LHCN-M2 (cell line): ENCODE measurements at regions not wholly inside any gene's neighbourhood (a gene's known extent, or its start where the extent isn't known, plus 50 kb on each side); places are given as distances from the start of the nearest gene placed in this dataset.

Source experiments
- DNase-seq: peaks from one replicate; pipeline ENCODE4 v3.0.0-alpha.2; 2012; ENCODE audit warnings: low read depth

DNA sequence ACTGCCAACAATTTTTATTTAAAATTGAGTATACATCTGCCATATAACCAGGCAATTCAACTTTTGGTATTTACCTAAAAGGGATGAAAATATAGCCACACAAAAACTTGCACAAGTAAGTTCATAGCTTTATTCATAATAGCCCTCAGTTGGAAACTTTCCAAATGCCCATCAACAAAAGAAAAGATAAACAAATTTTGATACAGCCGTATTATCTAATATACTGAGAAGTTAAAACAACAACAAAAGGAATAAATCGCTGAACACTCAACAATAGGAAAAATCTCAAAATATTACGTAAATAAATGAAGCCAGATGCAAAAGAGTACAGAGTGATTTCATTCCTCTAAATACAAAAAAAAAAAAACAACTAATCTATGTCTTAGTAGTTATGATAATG is 399.2 kb upstream of the SEMA3D start:
- no peak for DNase-seq

GRCh38 chr7:85583131-85583953 is 396.5 kb upstream of the SEMA3D start:
- no peak for DNase-seq

- DNase-seq = no peak
Measured at GRCh38 chr7:85573844-85574243, 387.0 kb upstream of the SEMA3D start.

GRCh38 chr7:85573346-85573745 is 386.5 kb upstream of the SEMA3D start:
- no peak for DNase-seq

GRCh38 chr7:85570898-85571297 is 384.0 kb upstream of the SEMA3D start:
- DNase-seq = no peak

- DNase-seq = no peak
Measured at GRCh38 chr7:85567983-85568382, 381.1 kb upstream of the SEMA3D start.

DNA sequence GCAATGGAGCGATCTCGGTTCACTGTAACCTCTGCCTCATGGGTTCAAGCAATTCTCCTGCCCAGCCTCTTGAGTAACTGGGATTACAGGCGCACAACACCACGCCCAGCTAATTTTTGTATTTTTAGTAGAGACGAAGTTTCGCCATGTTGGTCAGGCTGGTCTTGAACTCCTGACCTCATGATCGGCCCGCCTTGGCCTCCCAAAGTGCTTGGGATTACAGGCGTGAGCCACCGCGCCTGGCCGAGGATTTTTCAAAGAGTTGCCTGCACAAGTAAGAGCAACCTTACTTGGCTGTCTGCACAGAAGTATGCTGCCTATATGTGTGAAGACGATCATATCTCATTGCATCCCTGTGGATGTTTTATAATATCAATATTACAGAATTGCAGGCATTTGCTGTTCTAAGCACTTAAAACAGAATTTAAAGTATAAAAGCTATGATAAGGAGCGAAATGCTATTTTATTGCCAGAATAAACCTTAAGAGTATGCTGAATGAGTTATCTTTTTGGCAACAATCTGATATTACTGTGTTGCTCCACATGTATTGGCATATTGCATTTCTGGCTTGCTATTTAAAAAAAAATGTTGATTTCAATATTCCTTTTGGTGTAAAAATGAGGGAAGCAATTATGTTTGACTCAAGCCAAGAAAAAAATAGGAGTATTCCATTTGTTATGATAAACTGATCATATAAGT is 379.4 kb upstream of the SEMA3D start:
- DNase-seq = no peak

GRCh38 chr7:85565276-85565675 is 378.4 kb upstream of the SEMA3D start:
- DNase-seq = no peak

DNA sequence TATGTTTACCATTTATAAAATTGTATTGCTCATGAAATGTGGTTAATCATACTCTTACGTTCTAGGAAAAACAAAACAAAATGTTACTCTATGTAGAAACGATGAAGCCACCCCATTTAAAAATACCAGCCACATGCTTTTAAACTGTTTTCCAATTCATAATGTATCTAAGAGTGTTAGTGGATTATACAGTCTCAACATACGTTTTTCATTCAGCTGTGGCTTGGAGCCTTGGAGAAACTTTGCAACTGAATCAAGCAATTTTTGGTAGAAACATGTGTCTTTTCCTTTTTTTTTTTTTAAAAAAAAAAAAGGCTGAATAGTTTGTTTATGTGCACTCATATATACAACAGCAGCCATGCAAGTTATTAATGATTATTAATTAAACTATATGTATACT is 378.0 kb upstream of the SEMA3D start:
- DNase-seq = no peak

DNA sequence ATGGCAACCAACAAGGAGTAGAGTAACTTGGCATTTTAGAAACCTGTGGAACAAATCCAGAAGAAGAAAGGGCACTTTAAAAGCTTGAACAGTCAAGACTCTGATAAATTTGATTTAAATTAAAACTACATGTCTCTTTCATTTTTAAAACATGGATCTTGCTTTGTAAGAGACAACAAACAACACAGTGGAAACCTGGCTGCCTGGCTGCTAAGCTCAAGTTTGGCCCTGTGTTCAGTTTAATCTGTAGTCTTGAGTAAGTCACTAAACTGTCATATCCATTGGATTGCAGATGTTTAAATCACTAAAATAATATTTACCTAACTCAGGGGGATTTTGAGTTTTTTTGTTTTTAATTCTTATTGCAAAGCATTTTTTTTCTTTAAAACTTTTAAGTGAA is 374.9 kb upstream of the SEMA3D start:
- DNase-seq = no peak

GRCh38 chr7:85554236-85555178 is 367.7 kb upstream of the SEMA3D start:
- DNase-seq = peak; percentile 51

DNA sequence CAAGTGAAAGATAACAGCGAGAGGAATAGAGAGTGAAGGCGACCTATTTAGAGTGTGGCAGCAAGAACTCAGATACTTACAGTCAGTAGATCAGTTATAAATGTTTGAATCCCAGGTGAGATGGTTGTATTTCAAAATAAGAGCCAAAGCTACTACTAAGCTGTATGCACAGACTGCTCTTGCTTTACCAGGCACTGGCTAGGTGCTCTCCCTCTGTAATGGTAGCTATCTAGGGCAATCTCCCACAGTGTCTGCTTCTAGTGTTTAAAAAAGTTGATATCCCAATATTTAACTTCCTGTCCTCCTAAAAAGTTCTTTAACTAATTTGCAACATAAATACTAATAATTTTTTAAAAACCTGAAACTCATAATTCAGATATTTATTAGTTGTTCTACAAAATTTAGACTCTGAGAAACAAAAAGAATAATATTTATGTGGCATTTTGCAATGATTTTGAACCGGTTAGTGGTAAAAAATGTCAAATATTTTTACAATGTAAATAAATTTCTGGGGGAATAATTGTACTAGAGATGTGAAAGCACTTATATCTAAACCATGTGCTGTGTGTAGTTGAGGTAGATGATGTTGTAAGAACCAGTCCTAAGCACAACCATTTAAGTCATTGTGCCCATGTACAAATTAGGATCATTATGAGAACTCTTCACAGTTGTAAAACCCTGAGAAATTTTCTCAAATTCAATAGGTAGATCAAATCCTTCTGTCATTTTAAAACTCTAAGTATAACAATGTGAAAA is 349.3 kb upstream of the SEMA3D start:
- DNase-seq = no peak

DNA sequence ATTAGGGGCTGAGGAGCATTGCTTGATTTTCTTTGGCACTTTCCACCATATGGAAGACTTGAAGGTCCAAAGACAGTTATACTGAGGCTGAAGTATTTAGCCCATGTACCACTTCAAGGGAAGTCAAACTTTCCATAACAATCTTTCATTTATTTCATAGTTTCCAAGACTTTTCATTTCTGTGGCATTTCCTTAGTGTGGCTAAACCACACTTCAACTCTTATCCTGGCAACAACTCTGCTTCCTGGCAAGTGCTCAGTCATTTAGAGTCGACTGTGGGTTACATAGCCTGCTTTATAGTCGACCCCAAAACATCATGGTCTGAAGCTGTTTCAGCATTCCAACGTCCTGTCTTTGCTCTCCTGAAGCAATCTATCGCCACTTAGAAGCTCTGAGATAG is 343.0 kb upstream of the SEMA3D start:
- no peak for DNase-seq

GRCh38 chr7:85529201-85529600 is 342.3 kb upstream of the SEMA3D start:
- DNase-seq = no peak

- DNase-seq = no peak
Measured at GRCh38 chr7:85528581-85528980, 341.7 kb upstream of the SEMA3D start.

- no peak for DNase-seq
Measured at GRCh38 chr7:85525676-85526075, 338.8 kb upstream of the SEMA3D start.

DNA sequence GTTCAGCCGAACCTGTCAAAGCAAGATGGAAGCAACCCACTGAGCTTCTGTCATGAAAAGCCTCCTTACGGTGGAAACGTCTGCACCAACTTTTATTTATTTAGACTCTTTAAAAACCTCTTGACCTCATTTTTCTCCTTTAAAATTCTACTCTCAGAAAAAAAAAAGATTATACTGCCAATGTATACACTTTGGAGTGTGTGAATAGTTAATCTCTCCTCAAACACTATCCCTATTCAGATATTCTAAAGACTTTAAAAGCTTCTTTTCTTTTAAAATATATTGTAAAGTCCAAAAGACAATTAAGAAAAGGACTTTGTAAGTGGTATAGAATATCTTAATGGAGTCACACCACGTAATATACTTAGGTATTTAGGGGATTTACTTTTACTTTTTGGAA is 335.2 kb upstream of the SEMA3D start:
- DNase-seq = no peak

DNA sequence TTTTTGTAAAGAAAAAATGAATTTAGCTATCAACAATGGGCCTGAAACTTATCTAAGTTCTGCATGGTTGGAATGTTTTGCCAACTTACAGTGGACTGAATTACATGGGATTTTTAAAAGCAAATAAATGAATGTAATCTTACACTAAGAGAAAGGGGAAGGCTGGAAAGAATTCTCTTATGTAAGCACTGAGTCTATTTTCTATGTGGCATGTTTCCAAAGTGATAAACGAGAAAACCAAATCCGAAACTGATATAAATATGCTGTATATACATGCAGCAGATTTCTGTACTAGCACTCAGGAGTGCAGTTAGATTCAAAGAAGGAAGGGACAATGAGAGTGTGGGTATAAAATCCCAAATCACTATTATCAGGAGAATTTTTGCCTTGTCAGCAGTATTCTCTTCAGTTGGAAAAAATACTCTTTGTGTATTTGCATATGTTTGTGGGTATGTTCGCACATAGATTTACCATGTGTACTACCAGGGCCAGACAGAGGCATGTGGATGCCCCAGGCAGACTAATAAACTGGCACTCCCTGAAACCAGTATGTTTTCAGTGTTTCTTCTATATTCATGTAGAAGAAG is 334.3 kb upstream of the SEMA3D start:
- no peak for DNase-seq

DNA sequence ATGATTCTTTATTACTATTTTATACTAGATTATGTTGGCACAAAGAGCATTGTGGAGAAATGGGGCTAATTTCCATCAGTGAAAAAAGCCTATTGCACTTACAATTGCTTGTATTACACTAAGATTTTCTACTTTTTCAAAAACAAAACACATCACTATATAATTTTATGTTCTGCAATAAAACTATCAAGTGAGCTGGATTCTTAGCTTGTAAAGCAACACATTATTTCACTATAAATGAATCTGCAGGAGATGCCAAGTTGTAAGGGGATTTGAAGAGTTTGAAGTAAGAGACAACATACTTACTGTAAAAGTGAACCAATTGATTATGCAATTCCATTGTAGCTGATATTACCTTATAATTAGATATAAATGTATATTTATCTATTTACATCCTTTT is 333.3 kb upstream of the SEMA3D start:
- no peak for DNase-seq

GRCh38 chr7:85516675-85517074 is 329.8 kb upstream of the SEMA3D start:
- no peak for DNase-seq

- no peak for DNase-seq
Measured at GRCh38 chr7:85512790-85513189, 325.9 kb upstream of the SEMA3D start.
